IgD-negative memory B cell (primary cell): ENCODE measurements at regions not wholly inside any gene's neighbourhood (a gene's known extent, or its start where the extent isn't known, plus 50 kb on each side); places are given as distances from the start of the nearest gene placed in this dataset.
"Not testable (repeated sequence)": the region's sequence is repeated elsewhere in the genome, so short reads cannot be mapped to it uniquely, and the experiment has no call there.

Source experiments
- H3K27ac Mint-ChIP-seq, 3 donors: one replicate each; pipeline ENCODE4 v1.8.0; 2020 to 2022; ENCODE audit warnings: mild to moderate bottlenecking in 3 of 3, mixed read lengths in 3 of 3, moderate library complexity in 1 of 3
- H3K27me3 Mint-ChIP-seq: one replicate; pipeline ENCODE4 v1.8.0; 2021; ENCODE audit warnings: mixed read lengths
- H3K36me3 Mint-ChIP-seq: one replicate; pipeline ENCODE4 v1.8.0; 2020; ENCODE audit warnings: mild to moderate bottlenecking, mixed read lengths
- H3K4me1 Mint-ChIP-seq, 3 donors: one replicate each; pipeline ENCODE4 v1.8.0; 2020 to 2022; ENCODE audit warnings: mixed read lengths in 3 of 3, mild to moderate bottlenecking in 1 of 3
- H3K4me3 Mint-ChIP-seq, 4 donors: one replicate each; pipeline ENCODE4 v1.8.0; 2020 to 2022; ENCODE audit warnings: mild to moderate bottlenecking in 4 of 4, mixed read lengths in 4 of 4, moderate library complexity in 3 of 4
- H3K9me3 Mint-ChIP-seq, 3 donors: one replicate each; pipeline ENCODE4 v1.8.0; 2020 to 2021; ENCODE audit warnings: mixed read lengths in 3 of 3, mild to moderate bottlenecking in 1 of 3

DNA sequence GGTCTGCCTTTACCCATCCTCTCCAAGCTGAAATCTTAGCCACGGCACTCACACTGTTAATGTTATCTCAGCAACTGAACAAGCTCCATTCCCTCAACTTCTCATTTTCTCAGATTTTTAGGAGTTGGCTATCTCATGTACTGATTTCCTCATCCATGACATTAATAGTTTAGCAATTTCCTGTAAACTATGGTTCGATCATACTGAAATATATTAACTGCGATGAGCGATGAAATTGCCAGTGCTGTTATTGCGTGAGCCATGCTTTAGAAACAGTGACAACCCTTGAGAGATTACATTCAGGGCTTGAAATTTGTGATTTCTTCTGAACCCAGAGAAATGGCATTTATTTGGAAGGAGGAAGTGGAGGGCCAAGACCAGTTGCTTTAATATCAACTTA is 223.7 kb downstream of the GPAT3 start:
- no peaks in the 10 kb centered on the region for H3K36me3 Mint-ChIP-seq
- H3K9me3 Mint-ChIP-seq, result no peaks in the 10 kb centered on the region
- H3K27me3 Mint-ChIP-seq, result no peaks in the 10 kb centered on the region
- no peaks in the 10 kb centered on the region for H3K4me1 Mint-ChIP-seq
- no peak overlapping the region for H3K4me3 Mint-ChIP-seq
- no peak overlapping the region for H3K27ac Mint-ChIP-seq

DNA sequence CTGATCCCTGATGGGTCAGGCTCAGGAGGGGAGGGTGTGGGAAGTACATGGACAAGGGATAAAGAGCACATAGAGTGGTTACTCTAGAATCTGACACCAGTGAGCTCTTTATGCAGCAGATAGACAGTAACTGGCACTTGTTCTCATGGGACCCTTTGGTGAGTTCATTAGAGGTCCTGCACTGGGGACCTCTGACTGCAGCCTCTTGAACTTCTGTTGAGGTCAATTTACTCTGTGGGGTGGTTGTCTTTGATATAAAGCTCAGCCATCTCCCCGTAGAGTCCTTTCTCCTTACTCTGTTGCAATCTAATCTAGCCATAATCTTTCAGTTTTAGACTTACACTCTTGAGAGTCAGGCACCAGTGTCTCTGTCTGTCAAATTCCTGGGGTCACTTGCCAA is 222.4 kb downstream of the GPAT3 start:
- Mint-ChIP-seq H3K36me3 (no peaks in the 10 kb centered on the region), H3K9me3 (no peaks in the 10 kb centered on the region), H3K27ac (no peak overlapping the region), H3K27me3 (no peaks in the 10 kb centered on the region), H3K4me3 (no peak overlapping the region), H3K4me1 (no peaks in the 10 kb centered on the region)

DNA sequence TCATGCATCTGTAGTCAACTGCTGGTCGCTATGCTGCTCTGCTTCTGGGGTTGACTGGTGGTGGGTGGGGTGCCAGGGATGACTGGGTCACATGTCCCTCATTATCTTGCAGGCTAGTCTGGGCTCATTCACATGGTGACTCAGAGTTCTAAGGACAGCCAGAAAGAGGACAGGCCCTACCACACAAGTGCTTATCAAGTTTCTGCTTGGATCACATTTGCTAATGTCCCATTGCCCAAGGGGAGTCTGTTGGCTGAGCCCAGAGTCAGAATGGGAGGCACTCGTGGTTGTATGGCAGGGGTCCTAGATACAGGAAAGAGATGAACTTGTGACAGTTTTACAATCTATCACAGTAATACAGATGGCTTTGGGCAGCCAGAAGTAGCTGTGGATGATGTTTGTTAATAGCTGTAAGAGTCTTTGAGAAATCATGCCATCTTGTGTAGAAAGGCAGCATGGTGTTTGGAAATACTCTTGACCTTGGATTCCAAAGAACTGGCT is 221.3 kb downstream of the GPAT3 start:
- H3K4me3 Mint-ChIP-seq, result no peak overlapping the region
- H3K4me1 Mint-ChIP-seq, result no peaks in the 10 kb centered on the region

DNA sequence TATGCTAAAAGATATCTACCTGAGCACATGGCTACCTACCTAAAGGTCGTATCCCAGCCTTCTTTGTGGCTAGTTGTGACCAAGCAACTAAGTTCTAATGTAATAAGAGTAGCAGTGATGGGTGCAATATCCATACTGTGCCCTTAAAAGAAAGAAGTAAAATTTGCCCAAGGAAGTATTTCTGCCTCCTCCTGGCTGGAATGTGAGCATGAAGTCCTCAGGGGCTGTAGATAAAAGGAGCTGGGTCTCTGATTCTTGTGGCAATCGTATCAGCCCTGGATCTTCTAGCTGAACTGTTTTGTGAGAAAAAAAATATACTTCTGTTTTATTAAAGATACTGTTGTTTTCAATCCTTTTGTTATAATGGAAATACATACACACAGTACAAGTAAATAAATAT is 217.4 kb downstream of the GPAT3 start:
- Mint-ChIP-seq H3K4me1 (no peaks in the 10 kb centered on the region), H3K4me3 (no peak overlapping the region), H3K9me3 (peaks cover 0 to 3% (median under 1%) of the 10 kb centered on the region in 3 donors), H3K36me3 (no peaks in the 10 kb centered on the region), H3K27ac (no peak overlapping the region), H3K27me3 (peaks cover 1% of the 10 kb centered on the region)

More for the DNA sequence above, 221.3 kb downstream of the GPAT3 start:
- no peaks in the 10 kb centered on the region for H3K27me3 Mint-ChIP-seq
- H3K36me3 Mint-ChIP-seq, result no peaks in the 10 kb centered on the region
- no peak overlapping the region for H3K27ac Mint-ChIP-seq
- no peaks in the 10 kb centered on the region for H3K9me3 Mint-ChIP-seq

DNA sequence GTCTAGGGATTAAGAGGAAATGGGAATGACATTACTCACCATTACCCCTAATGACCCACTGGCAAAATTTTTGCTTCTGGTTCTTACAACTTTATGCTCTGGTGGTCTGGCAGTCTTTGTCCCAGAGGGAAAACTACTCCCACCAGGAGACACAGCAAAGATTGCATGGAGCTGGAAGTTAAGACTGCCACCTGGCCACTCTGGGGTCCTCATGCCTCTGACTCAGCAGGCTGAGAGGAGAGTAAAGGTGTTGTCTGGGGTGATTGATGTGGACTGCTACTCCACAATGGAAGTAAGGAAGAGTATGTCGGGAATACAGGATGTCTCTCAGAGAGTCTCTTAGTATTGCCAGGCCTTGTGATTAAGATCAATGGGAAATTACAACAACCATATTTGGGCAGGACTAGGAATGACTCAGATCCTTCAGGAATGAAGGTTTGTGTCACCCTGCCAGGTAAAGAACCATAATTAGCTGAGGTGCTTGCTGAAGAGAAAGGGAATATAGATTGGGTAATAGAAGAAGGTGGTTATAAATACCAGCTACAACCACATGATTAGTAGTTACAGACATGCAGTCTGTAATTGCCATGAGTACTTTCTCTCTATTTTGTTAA is 215.5 kb downstream of the GPAT3 start:
- Mint-ChIP-seq H3K4me1 (no peaks in the 10 kb centered on the region), H3K4me3 (no peak overlapping the region), H3K27ac (no peak overlapping the region), H3K36me3 (no peaks in the 10 kb centered on the region), H3K27me3 (peaks cover 1% of the 10 kb centered on the region), H3K9me3 (peaks cover 0 to 3% (median 1%) of the 10 kb centered on the region in 3 donors)

DNA sequence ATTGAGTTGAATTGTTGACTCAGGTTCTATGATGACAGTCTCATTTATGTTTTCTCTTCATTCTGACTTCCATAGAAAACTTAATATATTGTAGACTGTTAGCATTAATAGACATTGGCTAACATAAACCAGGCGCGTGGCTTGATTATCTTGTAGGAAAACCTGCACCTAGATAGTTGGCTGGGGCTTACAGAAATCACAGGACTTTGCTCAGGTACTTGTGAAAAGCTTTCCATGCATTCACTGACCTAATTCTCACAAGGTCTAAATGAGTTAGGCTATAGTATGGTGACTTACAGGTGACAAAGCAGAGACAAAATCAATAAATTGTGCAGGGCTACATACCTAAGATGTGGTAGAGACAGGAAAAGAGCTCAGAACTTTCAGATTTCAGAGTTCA is 212.8 kb downstream of the GPAT3 start:
- Mint-ChIP-seq H3K36me3 (no peaks in the 10 kb centered on the region), H3K4me1 (no peaks in the 10 kb centered on the region), H3K27me3 (peaks cover 2% of the 10 kb centered on the region), H3K27ac (no peak overlapping the region), H3K4me3 (no peak overlapping the region), H3K9me3 (peaks cover 0 to 3% (median 1%) of the 10 kb centered on the region in 3 donors)

DNA sequence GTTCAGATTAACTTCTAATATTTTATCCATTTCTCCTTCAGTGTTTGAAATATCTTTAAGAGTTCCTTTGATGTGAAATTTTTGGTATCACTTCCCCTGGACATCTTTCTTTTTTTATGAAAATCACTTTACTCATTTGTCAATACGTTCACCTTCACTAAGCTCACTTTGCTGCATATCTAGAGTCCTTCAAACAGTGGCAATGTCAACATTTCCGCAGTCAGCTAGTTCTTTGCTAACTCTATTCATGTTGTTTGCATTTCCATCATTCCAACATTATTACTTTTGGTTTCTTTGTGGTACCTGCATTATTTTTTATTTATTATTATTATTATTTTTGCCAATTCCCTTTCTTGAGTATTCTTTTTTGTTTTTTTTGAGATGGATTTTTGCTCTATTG is 203.0 kb downstream of the GPAT3 start:
- H3K4me3 Mint-ChIP-seq, result no peak overlapping the region
- peaks cover 0 to 2% (median 0%) of the 10 kb centered on the region in 3 donors for H3K9me3 Mint-ChIP-seq
- peaks cover 4% of the 10 kb centered on the region for H3K27me3 Mint-ChIP-seq
- H3K27ac Mint-ChIP-seq, result no peak overlapping the region
- H3K36me3 Mint-ChIP-seq, result no peaks in the 10 kb centered on the region
- no peaks in the 10 kb centered on the region for H3K4me1 Mint-ChIP-seq

DNA sequence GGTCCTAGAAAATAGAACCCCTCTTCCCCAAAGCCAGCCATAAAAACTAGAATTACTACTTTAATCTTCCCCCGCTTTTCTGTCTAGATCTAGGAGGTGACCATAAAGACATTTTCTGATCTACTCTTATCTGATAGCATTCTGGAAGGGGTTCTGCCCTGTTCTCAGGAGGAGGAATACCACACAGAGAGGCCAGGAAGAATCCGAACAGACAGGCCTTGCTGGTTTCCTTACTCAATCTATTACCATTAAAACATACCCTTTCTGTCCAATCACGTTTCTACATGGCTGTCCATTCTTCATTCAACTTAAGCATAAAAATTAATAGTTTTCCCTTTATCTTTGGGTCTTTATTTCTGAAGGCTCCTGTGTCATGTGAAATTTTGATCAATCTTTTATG is 198.7 kb downstream of the GPAT3 start:
- H3K9me3 Mint-ChIP-seq, result peaks cover 8 to 10% (median 8%) of the 10 kb centered on the region in 3 donors
- no peaks in the 10 kb centered on the region for H3K27me3 Mint-ChIP-seq
- no peak overlapping the region for H3K27ac Mint-ChIP-seq
- H3K36me3 Mint-ChIP-seq, result no peaks in the 10 kb centered on the region
- no peak overlapping the region for H3K4me3 Mint-ChIP-seq
- H3K4me1 Mint-ChIP-seq, result no peaks in the 10 kb centered on the region

DNA sequence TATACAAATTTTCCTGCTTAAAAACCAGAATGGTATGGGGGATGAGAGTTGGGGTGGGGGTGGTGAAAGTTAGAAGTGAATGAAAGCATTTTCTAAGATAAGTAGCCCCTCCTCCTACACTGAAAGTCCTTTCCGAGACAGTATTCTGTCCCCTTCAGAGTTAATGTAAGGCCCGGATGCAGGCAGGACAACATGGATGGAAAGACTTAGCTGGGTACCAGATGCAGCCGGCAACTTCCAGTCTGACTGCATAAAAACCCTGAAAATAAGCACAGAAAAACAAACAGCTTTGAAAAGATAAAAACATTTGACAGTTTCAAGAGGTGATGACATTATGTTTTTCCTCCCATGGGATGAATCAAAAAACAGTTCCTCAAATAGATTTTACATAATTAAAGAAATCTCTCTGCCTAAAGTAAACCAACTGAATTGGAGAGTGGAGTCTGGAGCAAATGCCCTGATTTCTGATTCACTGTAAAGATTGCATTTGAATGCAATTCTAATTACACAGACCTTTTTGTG is 196.3 kb downstream of the GPAT3 start:
- H3K9me3 Mint-ChIP-seq, result peaks cover 8 to 10% (median 8%) of the 10 kb centered on the region in 3 donors
- H3K4me3 Mint-ChIP-seq, result no peak overlapping the region
- no peaks in the 10 kb centered on the region for H3K4me1 Mint-ChIP-seq
- H3K27ac Mint-ChIP-seq, result no peak overlapping the region
- peaks cover 4% of the 10 kb centered on the region for H3K27me3 Mint-ChIP-seq
- H3K36me3 Mint-ChIP-seq, result no peaks in the 10 kb centered on the region

DNA sequence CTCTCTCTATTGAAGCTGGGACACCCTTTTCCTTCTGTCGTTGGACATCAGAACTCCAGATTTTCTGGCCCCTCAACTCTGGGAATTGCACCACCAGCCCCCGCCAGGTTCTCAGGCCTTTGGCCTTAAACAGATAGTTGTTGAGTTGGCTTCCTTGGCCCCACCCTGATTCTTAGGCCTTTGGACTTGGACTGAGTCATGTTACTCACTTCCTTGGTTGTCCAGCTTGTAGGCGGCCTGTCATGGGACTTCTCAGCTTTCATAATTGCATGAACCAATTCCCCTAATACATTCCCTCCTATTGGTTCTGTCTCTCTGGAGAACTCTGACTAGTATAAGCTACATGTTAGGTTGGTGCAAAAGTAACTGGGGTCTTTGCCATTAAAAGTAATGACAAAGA is 195.7 kb downstream of the GPAT3 start:
- H3K4me1 Mint-ChIP-seq, result no peaks in the 10 kb centered on the region
- peak overlapping the region in 1 of 3 donors; percentile 9 for H3K27ac Mint-ChIP-seq
- H3K27me3 Mint-ChIP-seq, result peaks cover 4% of the 10 kb centered on the region
- no peaks in the 10 kb centered on the region for H3K36me3 Mint-ChIP-seq
- no peak overlapping the region for H3K4me3 Mint-ChIP-seq
- peaks cover 8 to 10% (median 10%) of the 10 kb centered on the region in 3 donors for H3K9me3 Mint-ChIP-seq

DNA sequence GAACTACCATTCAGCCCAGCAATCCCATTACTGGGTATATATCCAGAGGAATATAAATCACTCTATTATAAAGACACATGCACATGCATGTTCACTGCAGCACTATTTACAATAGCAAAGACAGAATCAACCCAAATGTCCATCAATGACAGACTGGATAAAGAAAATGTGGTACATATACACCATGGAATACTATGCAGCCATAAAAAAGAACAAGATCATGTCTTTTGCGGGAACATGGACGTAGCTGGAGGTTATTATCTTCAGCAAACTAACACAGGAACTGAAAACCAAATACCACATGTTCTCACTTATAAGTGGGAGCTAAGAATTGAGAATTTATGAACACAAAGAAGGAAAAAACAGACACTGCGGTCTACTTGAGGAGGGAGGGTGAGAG is 195.1 kb downstream of the GPAT3 start:
- peak overlapping the region in 1 of 3 donors; percentile 9 for H3K27ac Mint-ChIP-seq
- H3K4me3 Mint-ChIP-seq, H3K27me3 Mint-ChIP-seq, H3K36me3 Mint-ChIP-seq, H3K4me1 Mint-ChIP-seq: not testable (repeated sequence)
- peaks cover 8 to 10% (median 10%) of the 10 kb centered on the region in 3 donors for H3K9me3 Mint-ChIP-seq

DNA sequence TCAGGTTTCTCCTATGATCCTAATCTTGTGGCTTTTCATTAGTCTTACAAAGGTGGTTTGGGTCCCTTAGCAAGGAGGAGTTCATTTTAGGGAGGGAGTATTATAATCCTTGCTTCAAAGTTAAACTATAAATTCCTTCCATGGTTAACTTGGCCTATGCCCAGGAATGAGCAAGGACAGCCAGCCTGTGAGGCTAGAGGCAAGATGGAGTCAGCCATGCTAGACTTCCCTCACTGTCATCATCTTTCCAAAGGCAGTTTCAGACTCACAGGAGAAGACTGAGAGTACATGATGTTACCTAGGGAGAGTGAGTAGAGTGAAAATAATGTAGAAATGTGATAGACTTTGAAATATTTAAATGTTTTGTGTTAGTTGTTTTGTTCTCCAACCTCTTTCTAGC is 192.3 kb downstream of the GPAT3 start:
- Mint-ChIP-seq H3K27me3 (peaks cover 4% of the 10 kb centered on the region), H3K36me3 (no peaks in the 10 kb centered on the region), H3K4me3 (no peak overlapping the region), H3K27ac (no peak overlapping the region), H3K4me1 (no peaks in the 10 kb centered on the region), H3K9me3 (peaks cover 8 to 10% (median 9%) of the 10 kb centered on the region in 3 donors)

DNA sequence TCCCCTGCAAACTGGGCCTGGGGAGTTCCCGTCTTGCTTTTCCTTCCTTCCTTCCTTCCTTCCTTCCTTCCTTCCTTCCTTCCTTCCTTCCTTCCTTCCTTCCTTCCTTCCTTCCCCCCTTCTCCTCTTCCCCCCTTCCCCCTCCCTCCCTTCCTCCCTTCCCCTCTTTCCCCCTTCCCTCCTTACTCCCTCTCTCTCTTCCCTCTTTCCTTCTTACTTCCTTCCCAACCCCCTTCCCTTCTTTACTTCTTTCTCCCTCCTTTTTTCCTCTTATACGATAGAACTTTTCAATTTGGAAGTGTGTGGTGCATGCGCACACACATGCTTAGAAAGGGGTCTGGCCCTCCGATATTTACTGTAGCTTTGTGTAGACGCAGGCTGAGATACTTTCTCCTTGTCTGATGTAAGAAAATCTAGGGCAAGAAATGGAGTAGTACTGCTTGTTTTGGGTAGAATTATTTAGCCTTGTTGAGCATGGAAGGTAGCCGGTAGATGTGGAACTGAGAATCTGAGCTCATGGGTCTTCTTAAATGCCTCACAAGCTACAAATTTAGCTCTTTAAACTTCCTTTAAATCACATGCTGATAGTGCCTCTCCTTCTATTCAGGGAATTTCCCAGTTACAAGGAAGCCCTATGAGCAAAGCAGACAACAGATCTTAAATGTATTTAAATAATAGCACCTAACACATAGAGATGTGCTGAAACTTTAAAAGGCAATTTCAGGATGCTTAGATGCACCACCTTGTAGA is 189.6 kb downstream of the GPAT3 start:
- Mint-ChIP-seq H3K4me3 (no peak overlapping the region), H3K4me1 (no peaks in the 10 kb centered on the region), H3K36me3 (no peaks in the 10 kb centered on the region), H3K27ac (no peak overlapping the region), H3K9me3 (peaks cover 3 to 6% (median 4%) of the 10 kb centered on the region in 3 donors), H3K27me3 (peaks cover 7% of the 10 kb centered on the region)

DNA sequence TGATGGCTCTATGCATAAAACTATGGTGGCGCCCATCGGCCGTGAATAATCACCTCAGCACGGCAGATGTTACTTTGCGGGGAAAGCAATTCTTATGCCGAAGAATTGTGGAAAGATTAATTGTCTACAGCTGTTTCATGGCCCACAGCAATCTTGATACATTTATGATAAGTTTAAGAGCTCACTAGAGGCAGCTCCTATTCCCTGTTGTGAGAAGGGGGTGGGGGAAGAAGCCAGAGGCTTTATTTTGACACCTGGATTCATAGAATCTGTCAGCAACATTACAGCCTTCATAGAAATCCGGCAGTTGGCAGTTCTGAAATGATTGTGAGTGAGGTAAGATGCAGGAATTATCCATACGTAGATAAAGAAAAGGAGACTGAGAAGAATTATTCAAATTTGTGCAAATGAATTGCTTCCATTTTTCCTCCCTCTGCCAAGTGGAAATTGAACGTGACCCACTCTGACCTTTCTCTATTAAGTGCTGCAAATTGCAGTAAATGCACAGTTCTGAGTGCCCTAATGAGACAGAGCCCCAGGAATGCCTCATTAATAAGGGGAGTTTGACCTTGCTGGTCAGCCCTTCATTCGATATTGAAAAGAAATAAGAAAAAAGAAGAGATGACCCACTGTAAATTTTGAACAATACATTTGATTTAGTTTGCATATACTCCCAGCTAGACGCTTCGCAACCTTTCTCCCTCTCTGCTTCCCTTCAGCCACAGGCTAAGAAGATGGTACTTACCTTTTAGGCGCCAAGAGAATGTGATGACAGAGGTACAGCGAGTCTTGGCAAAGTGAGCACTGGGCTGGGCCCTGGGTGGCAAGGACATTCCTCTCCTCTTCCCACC is 188.8 kb downstream of the GPAT3 start:
- no peak overlapping the region for H3K4me3 Mint-ChIP-seq

DNA sequence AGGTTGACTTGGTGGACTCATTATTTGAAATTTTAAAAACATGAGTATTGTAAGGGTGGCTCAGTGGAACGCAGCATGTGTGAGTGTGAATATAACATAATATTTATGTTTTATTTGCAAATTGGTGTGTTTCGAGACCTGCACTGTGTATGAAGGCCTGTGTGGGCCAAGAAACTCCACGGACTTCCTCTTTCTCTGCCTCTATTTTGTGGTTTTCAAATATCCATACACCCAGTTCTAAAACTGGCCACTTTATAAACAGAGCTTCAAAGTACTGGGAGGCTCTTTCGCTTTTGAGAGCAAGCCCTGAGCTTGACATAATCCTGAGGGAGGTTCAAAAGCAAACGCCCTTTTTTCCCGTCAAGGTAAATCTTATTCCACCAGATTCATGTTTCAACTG is 187.7 kb downstream of the GPAT3 start:
- peaks cover 0 to 3% (median 0%) of the 10 kb centered on the region in 3 donors for H3K9me3 Mint-ChIP-seq
- no peak overlapping the region for H3K27ac Mint-ChIP-seq
- H3K4me3 Mint-ChIP-seq, result no peak overlapping the region
- no peaks in the 10 kb centered on the region for H3K4me1 Mint-ChIP-seq
- H3K36me3 Mint-ChIP-seq, result no peaks in the 10 kb centered on the region
- peaks cover 7% of the 10 kb centered on the region for H3K27me3 Mint-ChIP-seq

More for the DNA sequence above, 188.8 kb downstream of the GPAT3 start:
- Mint-ChIP-seq H3K27me3 (peaks cover 7% of the 10 kb centered on the region), H3K4me1 (no peaks in the 10 kb centered on the region), H3K27ac (no peak overlapping the region), H3K9me3 (peaks cover 0 to 3% (median 0%) of the 10 kb centered on the region in 3 donors), H3K36me3 (no peaks in the 10 kb centered on the region)
